Skin epidermis (tissue), 12 donors: ENCODE measurements at regions not wholly inside any gene's neighbourhood (a gene's known extent, or its start where the extent isn't known, plus 50 kb on each side); places are given as distances from the start of the nearest gene placed in this dataset.
"Not testable (repeated sequence)": the region's sequence is repeated elsewhere in the genome, so short reads cannot be mapped to it uniquely, and the experiment has no call there.

Experiments used
- H3K27ac ChIP-seq, 21 experiments: fragments of 200-600 bp; sonication (generic) in 11 of 21; one replicate each; pipeline ENCODE4 v1.5.0; 2020; ENCODE audit warnings: mild to moderate bottlenecking in 3 of 21, inconsistent platforms in 2 of 21, moderate library complexity in 2 of 21
- H3K4me3 ChIP-seq, 7 experiments: fragments of 200-600 bp; sonication (generic) in 2 of 7; one replicate each; pipeline ENCODE4 v1.5.0; 2020; ENCODE audit warnings: inconsistent platforms in 2 of 7, mild to moderate bottlenecking in 2 of 7, moderate library complexity in 1 of 7

DNA sequence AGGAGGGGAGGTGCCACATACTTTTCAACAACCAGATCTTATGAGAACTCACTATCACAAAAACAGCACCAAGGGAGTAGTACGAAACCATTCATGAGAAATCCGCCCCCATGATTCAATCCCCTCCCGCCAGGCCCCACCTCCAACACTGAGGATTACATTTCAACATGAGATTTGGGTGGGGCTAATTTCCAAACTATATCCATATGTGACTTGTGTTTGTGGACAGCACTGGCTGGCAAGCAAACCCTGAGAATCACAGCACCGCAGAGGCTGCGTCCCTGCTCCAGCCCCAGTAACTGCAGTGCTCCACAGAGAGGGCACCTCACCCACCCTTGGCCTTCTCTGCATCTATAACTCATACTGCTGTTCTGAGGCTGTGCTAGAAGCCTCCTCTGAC, 211.2 kb upstream of the PODXL start:
- H3K4me3 ChIP-seq = no peak overlapping the region
- H3K27ac ChIP-seq = no peak overlapping the region

DNA sequence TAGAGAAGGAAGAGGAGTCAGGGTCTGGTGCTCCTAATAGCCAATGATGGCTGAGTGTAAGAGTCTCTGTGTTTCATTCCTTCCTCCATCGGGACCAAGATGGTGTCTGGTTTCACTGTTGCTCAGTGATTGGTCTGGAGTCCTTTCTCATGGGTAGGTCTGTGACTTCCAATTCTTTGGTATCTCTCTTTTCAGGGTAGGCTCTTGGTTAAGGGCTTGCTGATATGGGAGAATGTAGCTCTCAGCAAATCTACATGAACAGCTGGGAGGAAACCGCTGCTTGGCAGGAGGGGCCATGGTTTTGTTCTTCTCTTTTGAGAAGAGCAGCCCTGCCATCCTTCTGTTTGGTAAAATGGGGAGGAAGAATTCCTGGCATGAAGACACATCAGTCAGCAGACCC, 209.1 kb upstream of the PODXL start:
- Histone ChIP-seq H3K27ac (no peak overlapping the region), H3K4me3 (no peak overlapping the region)

DNA sequence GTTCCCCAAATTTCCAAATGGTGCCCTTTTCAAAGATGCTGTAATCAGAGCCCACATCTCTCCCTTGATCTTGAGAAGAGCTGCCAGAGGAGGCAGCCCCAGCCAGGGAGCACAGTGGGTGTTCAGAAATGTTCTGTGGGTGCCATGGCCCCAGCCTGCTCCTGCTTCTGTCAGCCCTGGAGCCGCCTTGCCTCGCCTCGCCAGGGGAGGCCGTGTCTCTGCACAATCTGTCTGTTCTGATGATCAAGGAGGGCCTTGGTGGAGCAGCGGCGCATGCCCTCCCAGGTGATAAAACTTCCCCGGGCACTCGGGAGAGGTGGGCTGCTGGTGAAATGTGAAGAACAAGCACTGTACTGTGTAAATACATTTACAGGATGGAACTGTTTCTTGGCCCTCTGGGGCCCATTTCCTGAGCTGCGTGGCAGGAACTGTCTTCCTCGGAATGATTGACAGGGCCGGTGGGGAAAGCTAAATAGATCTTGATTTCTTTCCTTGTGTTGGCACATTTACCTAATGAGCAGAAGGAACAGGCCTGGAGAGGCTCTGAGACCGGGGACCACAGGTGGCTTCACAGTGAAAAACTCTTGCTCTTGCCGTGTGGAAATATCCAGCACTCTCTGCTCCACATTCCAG, 207.8 kb upstream of the PODXL start:
- H3K4me3 ChIP-seq = no peak overlapping the region
- no peak overlapping the region for H3K27ac ChIP-seq

DNA sequence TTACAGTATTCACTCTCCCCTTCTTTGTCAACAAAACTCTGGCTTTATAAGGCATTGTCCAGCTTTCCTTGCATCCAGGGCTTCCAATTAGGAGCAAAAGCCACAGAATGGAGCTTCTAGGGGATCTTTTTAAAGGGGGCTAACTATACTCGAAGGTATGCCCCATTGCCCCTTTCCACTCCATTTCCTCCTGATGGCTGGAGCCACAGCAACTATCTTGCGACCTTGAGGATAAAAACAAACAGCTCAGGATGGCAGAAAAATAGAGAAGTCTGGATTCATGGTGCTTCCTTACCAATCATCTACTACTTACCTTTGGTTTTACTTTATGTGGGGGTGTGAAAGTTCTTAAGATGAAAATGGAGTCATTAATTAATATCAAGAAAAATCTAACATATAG, 206.3 kb upstream of the PODXL start:
- Histone ChIP-seq H3K27ac (no peak overlapping the region), H3K4me3 (no peak overlapping the region)

DNA sequence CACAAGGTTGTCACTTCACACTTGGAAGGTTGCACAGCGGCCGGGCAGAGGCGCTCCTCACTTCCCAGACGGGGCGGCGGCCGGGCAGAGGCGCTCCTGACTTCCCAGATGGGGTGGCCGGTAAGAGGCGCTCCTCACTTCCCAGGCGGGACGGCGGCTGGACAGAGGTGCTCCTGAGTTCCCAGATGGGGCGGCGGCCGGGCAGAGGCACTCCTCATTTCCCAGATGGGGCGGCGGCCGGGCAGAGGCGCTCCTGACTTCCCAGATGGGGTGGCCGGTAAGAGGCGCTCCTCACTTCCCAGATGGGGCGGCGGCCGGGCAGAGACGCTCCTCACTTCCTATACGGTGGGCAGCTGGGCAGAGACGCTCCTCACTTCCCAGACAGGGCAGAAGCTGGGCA, 199.4 kb upstream of the PODXL start:
- H3K27ac ChIP-seq, H3K4me3 ChIP-seq: not testable (repeated sequence)

DNA sequence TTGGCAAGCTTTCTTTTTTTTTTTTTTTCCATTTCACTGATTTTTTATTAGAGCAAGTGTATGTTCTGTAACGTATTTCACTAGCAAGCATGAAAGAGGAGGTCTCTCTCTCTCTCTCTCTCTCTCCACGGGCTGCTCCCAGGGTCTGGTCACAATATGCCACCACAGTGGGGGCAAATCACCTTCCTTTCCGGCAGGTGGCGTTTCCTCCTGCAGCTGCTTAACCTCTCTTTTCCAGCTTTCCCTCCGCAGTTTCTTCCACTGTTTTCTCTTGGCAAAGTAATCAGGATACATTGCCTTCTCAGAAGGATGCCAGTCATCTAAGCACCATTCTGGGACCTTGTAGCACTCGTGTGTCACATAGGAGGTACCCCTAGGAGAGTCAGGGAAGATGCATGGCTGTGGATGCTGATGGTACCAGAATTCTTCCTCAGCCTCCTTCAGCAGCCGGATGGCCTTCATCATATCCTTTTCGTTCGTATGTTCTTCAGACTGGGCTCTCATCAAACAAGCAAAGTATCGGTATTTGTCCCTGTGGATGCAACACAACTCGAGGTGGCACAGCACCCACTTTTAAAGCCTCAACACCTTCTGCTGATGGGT, 197.3 kb upstream of the PODXL start:
- H3K4me3 ChIP-seq = no peak overlapping the region
- H3K27ac ChIP-seq = no peak overlapping the region

DNA sequence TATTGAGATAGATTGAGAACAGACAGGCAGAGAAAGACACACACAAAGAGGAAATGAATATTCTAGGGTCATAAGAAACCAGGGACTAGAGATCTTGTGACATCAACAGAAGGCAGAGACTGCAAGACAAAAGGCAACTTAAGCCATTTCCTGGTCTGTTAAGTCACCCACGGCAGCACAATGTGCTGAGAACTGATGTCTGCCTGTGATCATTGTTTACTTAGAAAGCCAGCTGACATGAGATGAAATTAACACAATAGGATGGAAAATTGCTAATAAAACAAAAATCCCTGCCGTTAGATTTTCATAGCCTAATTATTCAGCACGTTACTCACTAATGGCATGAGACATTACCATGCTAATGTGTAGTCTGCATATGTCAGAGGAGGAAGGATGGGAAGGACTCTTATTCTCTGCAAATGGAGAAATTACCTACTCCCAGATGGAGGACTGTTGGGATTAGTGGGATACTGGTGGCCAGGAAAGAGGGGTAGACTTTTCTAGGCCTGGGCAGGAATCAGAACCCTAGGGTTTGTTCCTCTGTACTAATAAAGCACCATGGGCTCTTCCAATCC, 191.3 kb upstream of the PODXL start:
- Histone ChIP-seq H3K4me3 (no peak overlapping the region), H3K27ac (no peak overlapping the region)

DNA sequence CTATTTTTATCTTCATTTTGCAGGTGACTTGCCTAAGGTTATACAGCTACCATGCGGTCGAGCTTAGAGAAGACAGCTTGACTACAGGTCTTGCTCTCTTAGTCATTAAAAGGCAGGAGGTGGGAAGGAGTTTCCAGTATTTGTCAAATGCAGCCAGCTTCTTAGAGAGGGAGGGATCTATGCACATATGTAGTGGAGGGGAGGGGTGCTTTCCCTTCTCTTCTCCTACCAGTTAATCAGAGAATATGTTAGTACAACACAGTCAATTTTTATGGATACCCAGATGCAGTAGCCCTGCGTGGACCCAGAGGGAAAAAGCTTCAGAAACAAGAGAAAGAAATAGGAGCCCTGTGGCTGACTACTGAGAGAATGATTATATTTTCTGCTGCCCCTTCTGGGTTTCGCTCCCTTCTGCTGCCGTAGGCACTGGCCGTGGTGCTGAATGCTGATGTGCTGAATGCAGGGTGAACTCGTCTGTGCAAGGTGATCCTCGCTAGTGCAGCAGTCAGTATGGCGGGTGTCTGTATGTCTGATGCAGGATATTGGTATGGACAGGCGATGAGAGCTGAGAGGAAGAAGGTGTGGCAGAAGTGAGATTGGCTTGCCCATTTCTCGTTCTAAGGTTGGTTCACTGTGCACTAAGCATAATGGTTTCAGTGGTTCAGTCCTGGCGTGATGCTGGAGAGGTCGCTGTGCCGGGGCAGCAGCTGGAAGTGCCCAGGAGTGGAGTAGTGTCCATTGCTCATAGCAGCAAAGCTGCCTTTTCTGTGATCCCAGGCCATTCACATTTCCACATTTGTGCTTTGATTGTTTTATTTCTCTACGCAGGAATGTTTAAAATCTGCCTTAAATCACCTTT, 189.2 kb upstream of the PODXL start:
- no peak overlapping the region for H3K27ac ChIP-seq
- H3K4me3 ChIP-seq = no peak overlapping the region

DNA sequence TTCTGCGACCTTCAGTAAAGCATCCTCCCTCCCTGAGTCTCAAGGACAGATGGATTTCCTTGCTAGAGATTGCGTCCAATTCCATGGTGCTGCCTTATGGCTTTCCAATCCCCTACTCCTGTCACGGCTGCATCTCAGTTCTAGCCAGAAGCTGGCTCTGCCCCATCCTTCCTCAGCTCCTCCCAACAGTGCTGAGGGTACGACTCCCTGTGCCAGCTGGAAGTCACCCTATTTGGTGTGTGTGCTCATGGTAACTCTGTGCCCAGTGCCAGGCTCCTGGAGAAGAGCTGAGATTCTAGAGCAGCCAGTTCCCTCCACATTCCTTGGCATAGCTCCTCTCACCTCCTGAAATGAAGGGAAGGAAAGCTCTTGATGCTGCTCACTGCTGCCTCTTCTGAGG, 185.0 kb upstream of the PODXL start:
- H3K4me3 ChIP-seq = no peak overlapping the region
- no peak overlapping the region for H3K27ac ChIP-seq

DNA sequence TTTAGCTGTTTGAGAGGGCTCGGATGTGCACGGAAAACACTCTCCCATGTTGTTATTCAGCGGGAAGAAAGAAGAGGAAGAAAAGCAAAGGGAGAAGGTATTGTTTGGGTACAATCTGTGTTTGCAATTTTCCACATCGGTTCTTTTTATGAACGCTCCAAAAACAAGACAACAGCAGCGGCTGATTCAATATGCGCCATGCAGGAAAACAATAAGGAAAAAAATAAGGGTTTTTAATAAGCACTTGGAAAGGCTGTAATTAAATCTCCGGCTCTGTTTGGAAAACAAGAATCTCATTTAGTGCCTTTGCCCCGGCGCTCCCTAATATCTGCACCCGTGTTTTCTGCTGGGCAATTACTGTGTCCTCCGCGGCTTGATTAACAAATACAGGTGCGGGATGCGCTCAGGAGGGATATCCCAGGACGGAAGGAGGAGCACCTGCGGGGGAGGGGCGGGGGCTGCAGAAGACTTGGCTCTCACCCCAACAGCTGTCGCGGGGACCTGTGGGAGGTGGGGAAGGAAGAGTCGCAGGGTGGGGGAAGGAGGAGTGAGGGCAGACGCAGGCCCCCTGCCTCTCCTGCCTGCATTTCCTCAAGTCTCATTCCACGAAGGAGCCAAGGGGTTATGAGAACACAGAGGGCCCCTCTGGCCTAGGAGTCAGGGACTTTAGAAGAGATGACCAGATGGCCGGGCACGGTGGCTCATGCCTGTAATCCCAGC, 181.5 kb upstream of the PODXL start:
- no peak overlapping the region for H3K4me3 ChIP-seq
- H3K27ac ChIP-seq = no peak overlapping the region

DNA sequence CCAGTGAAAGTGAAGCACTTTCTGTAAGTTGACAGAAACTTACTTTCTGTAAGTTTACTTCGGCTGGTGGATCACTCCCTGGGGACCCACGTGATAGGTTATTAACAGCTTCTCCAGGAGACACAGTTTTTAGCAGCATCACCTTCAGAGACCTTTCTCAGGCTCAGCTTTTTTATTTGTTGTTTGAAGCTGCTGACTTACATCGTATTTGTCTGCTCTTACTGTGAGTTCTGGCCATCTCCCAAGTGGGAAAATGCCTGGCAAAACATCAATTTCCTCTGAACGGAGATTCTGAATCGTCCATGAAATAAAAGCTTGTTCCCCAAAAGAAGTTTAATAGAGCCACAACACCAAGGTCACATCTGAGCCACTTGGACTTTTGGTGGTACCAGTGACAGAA, 178.7 kb upstream of the PODXL start:
- no peak overlapping the region for H3K27ac ChIP-seq
- H3K4me3 ChIP-seq = no peak overlapping the region

DNA sequence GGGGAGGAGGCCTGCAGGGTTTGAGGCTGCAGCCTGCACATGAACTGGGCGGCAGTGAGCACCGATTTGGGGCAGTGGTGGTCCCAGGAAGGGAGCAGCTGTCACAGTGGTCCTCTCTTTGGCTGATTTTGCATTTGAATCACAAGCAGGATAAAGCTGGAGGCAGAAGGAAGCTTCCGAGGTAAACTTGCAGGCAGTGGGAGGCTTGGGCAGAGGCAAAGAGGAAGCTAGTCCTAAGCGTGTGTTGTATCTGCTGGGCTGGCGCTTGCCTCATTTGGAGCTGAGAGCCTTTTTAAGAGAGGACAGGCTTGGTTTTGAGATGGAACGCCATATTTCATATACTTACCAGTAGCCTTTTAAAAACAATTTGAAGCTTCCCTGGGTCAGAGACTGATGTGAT, 177.2 kb upstream of the PODXL start:
- Histone ChIP-seq H3K27ac (no peak overlapping the region), H3K4me3 (no peak overlapping the region)

DNA sequence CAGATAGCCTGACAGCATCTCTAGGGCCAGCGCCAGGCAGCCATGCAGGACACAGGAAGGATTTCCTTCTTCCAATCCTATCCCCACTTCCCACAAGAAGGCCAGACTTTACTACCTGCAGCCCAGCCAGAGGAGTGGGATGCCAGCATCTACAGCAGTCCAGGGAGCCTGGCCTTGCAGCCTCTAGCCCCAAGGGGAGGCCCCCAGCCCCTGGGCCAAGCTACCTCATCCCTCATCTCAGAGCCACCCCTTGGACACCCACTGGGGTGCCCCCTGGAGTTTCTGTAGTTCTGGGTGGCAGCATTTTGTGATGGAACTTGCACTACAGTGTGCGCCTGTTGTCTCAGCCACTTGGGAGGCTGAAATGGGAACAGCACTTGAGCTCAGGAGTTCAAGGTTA, 170.8 kb upstream of the PODXL start:
- Histone ChIP-seq H3K4me3 (no peak overlapping the region), H3K27ac (no peak overlapping the region)

DNA sequence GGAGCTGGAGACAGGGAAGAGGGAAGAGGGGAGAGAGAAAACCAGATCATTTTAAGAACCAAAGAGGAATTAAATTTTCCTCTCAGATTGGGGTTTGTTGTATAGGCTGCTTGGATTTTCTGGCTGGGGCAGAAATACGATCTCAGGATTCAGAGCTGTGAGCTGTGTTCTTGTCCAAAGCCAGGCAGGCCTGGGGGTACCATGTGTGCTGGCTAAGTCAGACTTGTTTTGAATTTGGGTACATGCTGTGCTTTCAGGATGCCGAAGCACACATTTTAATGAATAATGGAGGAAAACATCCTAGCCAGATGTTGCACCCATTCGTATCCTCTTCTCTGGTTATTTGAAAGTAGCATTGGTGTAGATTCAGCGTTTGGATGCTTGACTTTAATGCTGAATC, 170.3 kb upstream of the PODXL start:
- Histone ChIP-seq H3K27ac (no peak overlapping the region), H3K4me3 (no peak overlapping the region)

DNA sequence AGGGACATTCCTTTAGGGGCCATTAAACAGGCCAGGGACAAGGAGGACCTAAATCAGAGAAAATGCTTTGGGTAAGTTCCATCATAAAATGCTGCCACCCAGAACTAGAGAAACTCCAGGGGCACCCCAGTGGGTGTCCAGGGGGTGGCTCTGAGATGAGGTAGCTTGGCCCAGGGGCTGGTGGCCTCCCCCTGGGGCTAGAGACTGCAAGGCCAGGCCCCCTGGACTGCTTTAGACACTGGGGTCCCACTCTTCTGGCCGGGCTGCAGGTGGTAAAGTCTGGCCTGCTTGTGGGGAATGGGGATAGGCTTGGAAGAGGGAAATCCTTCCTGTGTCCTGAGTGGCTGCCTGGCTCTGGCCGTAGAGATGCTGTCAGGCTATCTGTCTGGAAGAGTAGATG, 169.6 kb upstream of the PODXL start:
- no peak overlapping the region for H3K4me3 ChIP-seq
- H3K27ac ChIP-seq = no peak overlapping the region

DNA sequence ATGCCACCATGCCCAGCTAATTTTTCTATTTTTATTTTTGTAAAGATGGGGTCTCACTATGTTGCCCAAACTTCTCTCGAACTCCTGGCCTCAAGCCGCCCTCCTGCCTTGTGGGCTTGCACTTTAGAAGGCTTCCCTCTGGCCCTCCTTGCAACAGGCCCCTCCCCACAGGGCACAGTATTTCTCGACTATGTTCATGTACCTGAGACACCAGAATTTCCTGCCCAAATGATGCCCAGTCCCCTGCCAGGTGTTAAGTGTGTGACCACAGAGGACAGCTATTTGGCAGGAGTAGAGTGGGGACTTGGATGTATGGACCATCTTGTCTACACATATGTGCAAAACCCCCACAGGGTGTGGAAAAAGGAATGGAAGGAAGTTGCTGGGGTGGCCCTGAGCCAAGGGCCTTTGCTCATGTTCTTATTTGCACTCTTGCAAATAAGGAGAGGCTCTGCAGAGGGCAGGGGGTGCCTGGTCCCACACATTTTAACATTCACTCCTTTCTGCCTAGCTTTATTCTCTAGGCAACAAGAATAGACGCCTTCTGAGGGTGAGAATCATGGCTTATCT, 168.4 kb upstream of the PODXL start:
- no peak overlapping the region for H3K27ac ChIP-seq
- no peak overlapping the region for H3K4me3 ChIP-seq

DNA sequence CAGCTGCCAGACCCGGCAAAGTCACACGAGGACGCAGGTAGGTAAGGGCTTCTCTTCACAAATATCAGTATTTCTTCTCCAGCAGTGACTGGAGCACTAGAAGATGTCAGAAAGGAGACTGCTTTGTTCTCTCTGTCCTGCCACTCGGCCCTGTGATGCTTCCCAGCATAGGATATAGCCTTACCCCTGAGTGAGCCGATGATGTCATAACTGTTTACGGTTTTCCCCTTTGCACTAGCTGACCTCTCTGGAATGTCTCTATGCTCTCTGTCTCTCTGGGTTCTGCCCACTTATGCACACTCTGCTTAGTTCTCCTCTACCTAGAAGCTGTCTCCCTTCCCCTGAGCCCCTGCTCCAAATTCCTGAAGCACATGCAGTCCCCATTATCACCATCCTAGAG, 167.5 kb upstream of the PODXL start:
- Histone ChIP-seq H3K4me3 (no peak overlapping the region), H3K27ac (no peak overlapping the region)

DNA sequence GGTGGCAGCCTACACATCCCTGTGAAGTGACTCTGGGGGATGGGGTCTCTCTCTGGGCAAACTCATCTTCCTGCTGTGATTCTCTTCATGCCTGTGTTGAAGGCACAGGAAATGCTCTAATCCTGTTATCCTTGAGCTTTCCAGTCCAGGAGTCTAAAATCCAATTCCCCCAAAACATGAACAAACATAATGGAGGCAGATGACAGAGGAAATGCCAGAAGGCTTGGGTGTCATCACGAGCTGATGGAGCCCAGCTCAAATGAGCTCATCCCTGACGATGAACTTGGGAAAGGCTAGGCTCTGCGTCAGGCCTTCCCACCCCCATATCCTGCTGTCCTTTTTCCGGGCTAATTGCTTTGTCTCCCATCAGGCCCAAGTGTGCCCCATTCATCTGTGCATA, 165.9 kb upstream of the PODXL start:
- H3K27ac ChIP-seq = no peak overlapping the region
- no peak overlapping the region for H3K4me3 ChIP-seq

DNA sequence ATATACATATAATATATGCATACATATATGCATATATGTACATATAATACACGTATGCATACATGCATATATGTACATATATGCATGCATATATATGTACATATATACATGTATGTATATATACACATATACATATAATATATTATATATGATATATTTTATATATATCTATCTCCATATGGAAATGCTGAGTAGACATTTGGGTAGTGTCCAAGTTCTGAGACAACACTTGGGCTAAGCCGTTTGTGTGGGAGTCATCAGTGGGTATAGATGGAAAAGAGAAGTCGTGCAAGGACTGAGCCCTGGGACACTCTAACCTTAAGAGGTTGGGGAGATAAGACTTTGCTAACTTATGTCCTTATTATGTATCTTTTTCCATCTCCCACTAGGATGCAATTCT, 165.2 kb upstream of the PODXL start:
- Histone ChIP-seq H3K27ac (no peak overlapping the region), H3K4me3 (no peak overlapping the region)

DNA sequence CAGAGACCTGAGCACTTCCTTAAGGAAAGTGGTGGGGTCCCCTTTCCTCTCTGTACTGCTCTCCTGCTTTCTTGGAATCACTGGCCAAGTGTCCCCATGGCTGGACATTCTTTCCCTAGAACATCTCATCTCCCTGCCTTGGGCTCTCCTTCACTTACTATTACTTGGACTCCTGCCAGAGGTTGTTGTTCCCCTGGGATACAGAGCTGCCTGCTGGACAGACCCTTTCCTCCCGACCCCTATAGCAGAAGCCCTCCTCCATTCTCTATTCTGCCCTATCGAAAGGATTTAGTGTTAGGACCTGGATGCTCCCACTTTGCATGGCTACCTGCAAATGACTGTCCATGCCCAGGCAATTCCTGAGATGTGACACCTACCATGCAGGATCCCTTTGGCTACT, 164.3 kb upstream of the PODXL start:
- Histone ChIP-seq H3K4me3 (no peak overlapping the region), H3K27ac (no peak overlapping the region)
